ENCODE measurements at regions not wholly inside any gene's neighbourhood (a gene's known extent, or its start where the extent isn't known, plus 50 kb on each side); places are given as distances from the start of the nearest gene placed in this dataset.

DNA sequence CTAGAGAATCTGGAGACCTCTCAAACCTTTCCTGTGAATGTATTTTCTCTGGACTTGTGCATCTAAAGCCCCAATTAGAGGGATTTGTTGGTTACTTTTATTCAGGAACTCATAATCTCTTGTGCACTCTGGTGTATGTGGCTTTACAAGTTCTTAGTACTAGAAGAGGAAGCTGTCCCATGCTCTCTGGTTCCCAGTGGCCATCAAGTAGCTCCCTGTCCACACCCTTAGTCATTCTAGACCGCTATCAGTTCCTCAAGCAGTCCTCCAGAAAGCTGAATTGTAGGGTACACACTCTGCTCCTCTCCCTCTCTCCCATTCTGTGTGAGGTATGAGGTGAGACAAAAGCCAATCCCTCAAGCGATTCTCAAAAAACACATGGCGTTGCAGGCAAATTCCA, 470.3 kb downstream of the PTPRC start:
- TF ChIP-seq, protein P1, sequence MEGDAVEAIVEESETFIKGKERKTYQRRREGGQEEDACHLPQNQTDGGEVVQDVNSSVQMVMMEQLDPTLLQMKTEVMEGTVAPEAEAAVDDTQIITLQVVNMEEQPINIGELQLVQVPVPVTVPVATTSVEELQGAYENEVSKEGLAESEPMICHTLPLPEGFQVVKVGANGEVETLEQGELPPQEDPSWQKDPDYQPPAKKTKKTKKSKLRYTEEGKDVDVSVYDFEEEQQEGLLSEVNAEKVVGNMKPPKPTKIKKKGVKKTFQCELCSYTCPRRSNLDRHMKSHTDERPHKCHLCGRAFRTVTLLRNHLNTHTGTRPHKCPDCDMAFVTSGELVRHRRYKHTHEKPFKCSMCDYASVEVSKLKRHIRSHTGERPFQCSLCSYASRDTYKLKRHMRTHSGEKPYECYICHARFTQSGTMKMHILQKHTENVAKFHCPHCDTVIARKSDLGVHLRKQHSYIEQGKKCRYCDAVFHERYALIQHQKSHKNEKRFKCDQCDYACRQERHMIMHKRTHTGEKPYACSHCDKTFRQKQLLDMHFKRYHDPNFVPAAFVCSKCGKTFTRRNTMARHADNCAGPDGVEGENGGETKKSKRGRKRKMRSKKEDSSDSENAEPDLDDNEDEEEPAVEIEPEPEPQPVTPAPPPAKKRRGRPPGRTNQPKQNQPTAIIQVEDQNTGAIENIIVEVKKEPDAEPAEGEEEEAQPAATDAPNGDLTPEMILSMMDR (IDR thresholded peaks at IDR 0.05 in 4 of 5, conservative IDR thresholded peaks at IDR 0.05 in 1 of 5): no peak
- TF ChIP-seq POLR2A (IDR thresholded peaks at IDR 0.05): no peak

Data from gastrocnemius medialis (tissue), 4 donors.